Astrocyte (in vitro differentiated cells and primary cell): ENCODE measurements at regions not wholly inside any gene's neighbourhood (a gene's known extent, or its start where the extent isn't known, plus 50 kb on each side); places are given as distances from the start of the nearest gene placed in this dataset.

Experiments used
- EZH2 ChIP-seq: IDR thresholded peaks from 2 replicates; pipeline ENCODE4 v1.6.1; 2012; ENCODE audit warnings: mild to moderate bottlenecking, low read length, inconsistent platforms; ENCODE audit not compliant: insufficient read depth
- TF ChIP-seq, protein P1 (sequence below): IDR thresholded peaks from 2 replicates; pipeline ENCODE4 v1.5.1; 2011; ENCODE audit warnings: low read depth, mild to moderate bottlenecking, inconsistent platforms, low read length, moderate library complexity; ENCODE audit not compliant: insufficient read depth

DNA sequence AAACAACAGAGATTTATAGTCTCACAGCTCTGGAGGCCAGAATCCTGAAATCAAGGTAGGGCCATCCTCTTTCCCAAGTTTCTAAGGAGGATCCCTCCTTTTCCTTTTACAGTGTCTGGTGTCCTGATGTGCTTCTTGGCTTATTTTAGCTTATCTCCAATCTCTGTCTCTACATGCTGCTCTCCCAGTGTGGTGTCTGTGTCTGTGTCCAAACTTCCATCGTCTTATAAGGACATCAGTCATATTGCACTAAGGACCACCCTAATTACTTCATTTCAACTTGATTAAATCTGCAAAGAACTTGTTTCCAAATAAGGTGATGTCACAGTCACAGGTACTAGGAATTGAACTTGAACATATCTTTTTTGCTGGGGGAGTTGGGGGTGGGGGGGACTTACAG is 529.6 kb downstream of the DHX35 start:
- TF ChIP-seq, protein P1, sequence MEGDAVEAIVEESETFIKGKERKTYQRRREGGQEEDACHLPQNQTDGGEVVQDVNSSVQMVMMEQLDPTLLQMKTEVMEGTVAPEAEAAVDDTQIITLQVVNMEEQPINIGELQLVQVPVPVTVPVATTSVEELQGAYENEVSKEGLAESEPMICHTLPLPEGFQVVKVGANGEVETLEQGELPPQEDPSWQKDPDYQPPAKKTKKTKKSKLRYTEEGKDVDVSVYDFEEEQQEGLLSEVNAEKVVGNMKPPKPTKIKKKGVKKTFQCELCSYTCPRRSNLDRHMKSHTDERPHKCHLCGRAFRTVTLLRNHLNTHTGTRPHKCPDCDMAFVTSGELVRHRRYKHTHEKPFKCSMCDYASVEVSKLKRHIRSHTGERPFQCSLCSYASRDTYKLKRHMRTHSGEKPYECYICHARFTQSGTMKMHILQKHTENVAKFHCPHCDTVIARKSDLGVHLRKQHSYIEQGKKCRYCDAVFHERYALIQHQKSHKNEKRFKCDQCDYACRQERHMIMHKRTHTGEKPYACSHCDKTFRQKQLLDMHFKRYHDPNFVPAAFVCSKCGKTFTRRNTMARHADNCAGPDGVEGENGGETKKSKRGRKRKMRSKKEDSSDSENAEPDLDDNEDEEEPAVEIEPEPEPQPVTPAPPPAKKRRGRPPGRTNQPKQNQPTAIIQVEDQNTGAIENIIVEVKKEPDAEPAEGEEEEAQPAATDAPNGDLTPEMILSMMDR: no peak
- TF ChIP-seq EZH2: no peak
